ENCODE measurements at regions not wholly inside any gene's neighbourhood (a gene's known extent, or its start where the extent isn't known, plus 50 kb on each side); places are given as distances from the start of the nearest gene placed in this dataset.
"Not testable (repeated sequence)": the region's sequence is repeated elsewhere in the genome, so short reads cannot be mapped to it uniquely, and the experiment has no call there.

GRCh38 chr2:44086629-44087028 is 82.0 kb upstream of the PPM1B start:
- DNase-seq = no peak

- DNase-seq = peak; percentile 77
Observed at GRCh38 chr2:44087036-44087713, 81.5 kb upstream of the PPM1B start.

- DNase-seq = no peak
Observed at GRCh38 chr2:44087714-44088092, 81.0 kb upstream of the PPM1B start.

- not testable (repeated sequence) for DNase-seq
Observed at GRCh38 chr2:44092519-44092918, 76.2 kb upstream of the PPM1B start.

- DNase-seq = no peak
Observed at GRCh38 chr2:44093970-44094369, 74.7 kb upstream of the PPM1B start.

GRCh38 chr2:44097322-44097907 is 71.3 kb upstream of the PPM1B start:
- DNase-seq = no peak

- no peak for DNase-seq
Observed at GRCh38 chr2:44098050-44098449, 70.6 kb upstream of the PPM1B start.

GRCh38 chr2:44098891-44099290 is 69.8 kb upstream of the PPM1B start:
- DNase-seq = no peak

GRCh38 chr2:44100351-44100750 is 68.3 kb upstream of the PPM1B start:
- no peak for DNase-seq

GRCh38 chr2:44101246-44101645 is 67.4 kb upstream of the PPM1B start:
- no peak for DNase-seq

- DNase-seq = no peak
Observed at GRCh38 chr2:44102790-44103562, 65.7 kb upstream of the PPM1B start.

- DNase-seq = no peak
Observed at GRCh38 chr2:44103639-44104038, 65.0 kb upstream of the PPM1B start.

GRCh38 chr2:44104855-44105271 is 63.8 kb upstream of the PPM1B start:
- DNase-seq = no peak

- DNase-seq = not testable (repeated sequence)
Observed at GRCh38 chr2:44106509-44106908, 62.2 kb upstream of the PPM1B start.

GRCh38 chr2:44107086-44107740 is 61.5 kb upstream of the PPM1B start:
- no peak for DNase-seq

GRCh38 chr2:44107974-44108373 is 60.7 kb upstream of the PPM1B start:
- DNase-seq = no peak

GRCh38 chr2:44109166-44109565 is 59.5 kb upstream of the PPM1B start:
- DNase-seq = no peak

- no peak for DNase-seq
Observed at GRCh38 chr2:44110444-44110843, 58.2 kb upstream of the PPM1B start.

GRCh38 chr2:44112096-44112495 is 56.6 kb upstream of the PPM1B start:
- no peak for DNase-seq

GRCh38 chr2:44116319-44116718 is 52.4 kb upstream of the PPM1B start:
- DNase-seq = no peak

GRCh38 chr2:44118257-44118656 is 50.4 kb upstream of the PPM1B start:
- DNase-seq = no peak

Data from effector CD4-positive, alpha-beta T cell (primary cell).